ENCODE measurements at regions not wholly inside any gene's neighbourhood (a gene's known extent, or its start where the extent isn't known, plus 50 kb on each side); places are given as distances from the start of the nearest gene placed in this dataset.

- TF ChIP-seq POLR2A (IDR thresholded peaks at IDR 0.05): no peak
- TF ChIP-seq, protein P1, sequence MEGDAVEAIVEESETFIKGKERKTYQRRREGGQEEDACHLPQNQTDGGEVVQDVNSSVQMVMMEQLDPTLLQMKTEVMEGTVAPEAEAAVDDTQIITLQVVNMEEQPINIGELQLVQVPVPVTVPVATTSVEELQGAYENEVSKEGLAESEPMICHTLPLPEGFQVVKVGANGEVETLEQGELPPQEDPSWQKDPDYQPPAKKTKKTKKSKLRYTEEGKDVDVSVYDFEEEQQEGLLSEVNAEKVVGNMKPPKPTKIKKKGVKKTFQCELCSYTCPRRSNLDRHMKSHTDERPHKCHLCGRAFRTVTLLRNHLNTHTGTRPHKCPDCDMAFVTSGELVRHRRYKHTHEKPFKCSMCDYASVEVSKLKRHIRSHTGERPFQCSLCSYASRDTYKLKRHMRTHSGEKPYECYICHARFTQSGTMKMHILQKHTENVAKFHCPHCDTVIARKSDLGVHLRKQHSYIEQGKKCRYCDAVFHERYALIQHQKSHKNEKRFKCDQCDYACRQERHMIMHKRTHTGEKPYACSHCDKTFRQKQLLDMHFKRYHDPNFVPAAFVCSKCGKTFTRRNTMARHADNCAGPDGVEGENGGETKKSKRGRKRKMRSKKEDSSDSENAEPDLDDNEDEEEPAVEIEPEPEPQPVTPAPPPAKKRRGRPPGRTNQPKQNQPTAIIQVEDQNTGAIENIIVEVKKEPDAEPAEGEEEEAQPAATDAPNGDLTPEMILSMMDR (IDR thresholded peaks at IDR 0.05): no peak
These were observed 174.2 kb downstream of the LNPK start for GRCh38 chr2:175827856-175828255.
